ENCODE measurements at regions not wholly inside any gene's neighbourhood (a gene's known extent, or its start where the extent isn't known, plus 50 kb on each side); places are given as distances from the start of the nearest gene placed in this dataset.

DNA sequence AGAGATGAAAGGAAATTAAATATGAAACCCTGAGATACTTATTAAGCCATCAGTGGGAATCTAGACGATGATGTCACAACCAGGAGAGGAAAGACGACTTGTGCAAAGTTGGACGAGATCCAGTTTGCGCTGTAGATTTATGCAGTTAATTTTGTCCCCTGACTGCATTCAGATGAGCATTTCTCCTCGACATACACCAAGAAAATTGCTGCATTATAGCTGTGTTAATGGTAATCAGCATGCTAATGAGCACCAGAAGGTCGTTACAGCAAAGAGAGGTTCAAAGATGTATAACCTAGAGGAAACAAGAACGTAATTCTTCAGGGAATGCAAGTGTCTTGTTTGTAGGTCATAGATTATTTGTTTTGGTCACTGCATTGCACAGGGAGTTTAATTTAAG is 371.7 kb downstream of the RBM26 start:
- Histone ChIP-seq H3K27ac (ENCODE audit: low read depth) (no peak overlapping the region), H3K4me1 (ENCODE audit: insufficient read depth) (no peaks in the 10 kb centered on the region), H3K4me3 (ENCODE audit: low read depth, low read length) (no peak overlapping the region), H3K36me3 (ENCODE audit: insufficient read depth) (no peaks in the 10 kb centered on the region)
- DNase-seq (ENCODE audit: extremely low spot score), result no peak
- 60% methylated on average over 7 of the region's 7 CpGs for WGBS

DNA sequence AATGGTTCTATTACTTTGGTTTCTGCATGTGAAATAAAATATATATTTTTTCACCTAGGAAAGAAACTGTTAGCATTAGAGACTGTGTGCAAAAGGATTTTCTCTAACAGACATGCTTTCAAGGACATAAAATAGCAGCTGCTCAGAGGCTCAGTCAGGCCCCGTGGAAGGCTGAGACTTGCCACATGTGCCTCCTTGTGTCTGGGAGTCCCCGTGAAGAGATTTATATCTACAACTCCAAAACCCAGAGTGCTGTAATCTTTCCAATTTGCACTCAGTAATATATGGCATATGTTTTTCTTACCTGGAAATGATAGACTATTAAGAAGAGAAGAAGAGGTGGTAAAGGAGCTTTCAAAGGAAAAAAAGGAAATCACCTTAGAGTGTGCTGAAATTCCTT is 371.6 kb upstream of the OBI1 start:
- Histone ChIP-seq H3K36me3 (ENCODE audit: insufficient read depth) (no peaks in the 10 kb centered on the region), H3K27ac (ENCODE audit: low read depth) (no peak overlapping the region), H3K4me1 (ENCODE audit: insufficient read depth) (no peaks in the 10 kb centered on the region), H3K4me3 (ENCODE audit: low read depth, low read length) (no peak overlapping the region)
- 22% methylated on average over 2 of the region's 2 CpGs for WGBS
- DNase-seq (ENCODE audit: extremely low spot score), result no peak

DNA sequence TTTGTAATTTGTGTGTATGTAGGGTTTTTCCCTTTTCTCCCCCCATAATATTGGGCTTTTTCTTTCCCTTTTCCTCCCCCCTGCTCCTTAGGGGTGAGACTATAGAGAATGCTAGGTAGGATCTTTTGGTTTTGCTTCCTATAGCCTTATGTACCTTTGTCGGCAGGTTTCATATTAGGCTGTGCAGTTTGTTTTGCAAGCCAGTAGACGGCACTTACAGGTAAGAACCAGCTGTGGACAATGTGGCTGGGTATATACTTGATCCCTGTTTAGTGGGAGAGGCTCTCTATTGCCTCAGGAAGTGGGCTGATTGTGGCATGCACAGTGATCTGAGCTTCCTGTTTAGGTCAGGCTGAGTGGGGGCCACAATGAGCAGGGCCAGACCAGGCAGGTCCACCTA is 359.2 kb upstream of the OBI1 start:
- no peak for DNase-seq (ENCODE audit: extremely low spot score)
- Histone ChIP-seq H3K4me1 (ENCODE audit: insufficient read depth) (no peaks in the 10 kb centered on the region), H3K27ac (ENCODE audit: low read depth) (no peak overlapping the region), H3K4me3 (ENCODE audit: low read depth, low read length) (no peak overlapping the region), H3K36me3 (ENCODE audit: insufficient read depth) (no peaks in the 10 kb centered on the region)
- 94% methylated on average over 2 of the region's 2 CpGs for WGBS

DNA sequence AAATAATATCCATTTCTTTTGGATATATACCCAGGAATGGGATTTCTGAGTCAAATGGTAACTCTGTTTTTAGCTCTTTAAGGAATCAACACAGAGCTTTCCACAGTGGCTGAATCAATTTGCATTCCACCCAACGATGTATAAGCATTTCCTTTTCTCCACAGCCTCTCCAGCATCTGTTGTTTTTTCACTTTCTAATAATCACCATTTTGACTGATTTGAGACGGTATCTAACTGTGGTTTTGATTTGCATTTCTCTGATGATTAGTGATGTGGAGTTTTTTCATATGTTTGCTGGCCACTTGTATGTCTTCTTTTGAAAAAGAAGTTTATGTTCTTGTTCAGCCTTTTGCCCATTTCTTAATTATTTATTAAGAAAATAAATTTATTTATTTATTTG is 352.2 kb upstream of the OBI1 start:
- Histone ChIP-seq H3K36me3 (ENCODE audit: insufficient read depth) (no peaks in the 10 kb centered on the region), H3K27ac (ENCODE audit: low read depth) (no peak overlapping the region), H3K4me3 (ENCODE audit: low read depth, low read length) (no peak overlapping the region), H3K4me1 (ENCODE audit: insufficient read depth) (no peaks in the 10 kb centered on the region)
- no peak for DNase-seq (ENCODE audit: extremely low spot score)
- WGBS, result 74% methylated on average over 2 of the region's 2 CpGs

DNA sequence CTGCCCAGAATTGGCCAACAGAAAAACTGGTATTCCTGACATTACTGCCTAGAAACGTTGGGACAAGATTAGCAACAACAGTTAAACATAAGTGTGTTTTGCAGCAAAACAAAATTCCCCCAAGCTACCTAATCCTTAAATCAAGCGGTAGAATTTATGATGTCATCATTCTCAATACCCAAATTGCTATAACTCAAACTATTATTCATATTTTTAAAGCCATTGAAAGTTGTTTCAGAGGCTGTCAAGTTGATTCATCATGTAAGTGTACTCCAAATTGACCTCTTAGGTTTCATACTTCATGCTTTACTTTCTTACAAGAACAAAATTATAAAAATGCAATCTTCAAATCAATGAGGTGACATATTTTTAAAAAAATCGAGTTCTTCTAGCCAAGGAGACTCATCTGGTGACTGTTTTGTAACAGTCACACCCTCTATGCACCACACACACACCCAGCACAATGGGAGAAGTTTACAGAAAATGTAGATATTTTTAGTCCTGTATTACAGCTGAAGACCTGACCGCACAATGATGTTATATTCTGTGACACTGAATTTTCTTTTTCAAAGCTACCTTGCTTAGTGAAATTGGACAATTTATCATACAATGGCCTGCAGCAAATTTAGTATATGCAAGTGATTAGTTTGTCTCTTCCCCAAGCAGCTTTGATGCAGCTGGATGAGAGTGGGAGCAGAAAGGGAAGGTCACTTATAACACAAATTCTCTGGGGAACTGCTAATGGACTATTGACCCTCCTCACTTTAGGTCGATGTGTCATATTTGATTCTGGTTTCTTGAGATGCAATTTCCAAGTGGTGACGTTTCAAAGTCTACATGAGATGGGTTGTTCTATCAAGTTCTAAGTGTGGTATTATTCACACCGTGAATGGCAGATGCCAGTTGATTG is 345.3 kb upstream of the OBI1 start:
- no peak overlapping the region for H3K4me3 ChIP-seq (ENCODE audit: low read depth, low read length)
- H3K27ac ChIP-seq (ENCODE audit: low read depth), result no peak overlapping the region
- 72% methylated on average over 7 of the region's 7 CpGs for WGBS
- H3K4me1 ChIP-seq (ENCODE audit: insufficient read depth), result no peaks in the 10 kb centered on the region
- no peaks in the 10 kb centered on the region for H3K36me3 ChIP-seq (ENCODE audit: insufficient read depth)
- no peak for DNase-seq (ENCODE audit: extremely low spot score)

DNA sequence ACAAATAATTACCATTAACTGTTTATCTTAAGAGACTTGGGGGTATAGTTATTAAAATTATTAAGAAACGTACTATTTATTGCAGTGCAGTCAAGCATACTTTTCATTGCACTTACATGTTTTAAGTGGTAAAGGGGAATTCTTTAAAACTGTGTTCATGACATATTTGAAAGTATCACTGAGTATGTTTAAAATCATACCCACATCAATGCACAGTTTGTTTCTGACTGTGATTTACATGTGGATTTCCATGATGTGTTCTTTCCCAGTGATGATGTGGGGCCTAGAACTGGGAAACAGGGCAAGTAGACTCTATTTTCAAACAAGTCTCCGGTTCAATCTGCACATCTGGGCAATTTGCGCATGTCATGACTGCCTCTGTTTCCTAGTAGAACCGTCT is 340.5 kb upstream of the OBI1 start:
- Histone ChIP-seq H3K36me3 (ENCODE audit: insufficient read depth) (no peaks in the 10 kb centered on the region), H3K4me3 (ENCODE audit: low read depth, low read length) (no peak overlapping the region), H3K27ac (ENCODE audit: low read depth) (no peak overlapping the region), H3K4me1 (ENCODE audit: insufficient read depth) (no peaks in the 10 kb centered on the region)
- DNase-seq (ENCODE audit: extremely low spot score), result no peak
- 79% methylated on average over 4 of the region's 4 CpGs for WGBS

DNA sequence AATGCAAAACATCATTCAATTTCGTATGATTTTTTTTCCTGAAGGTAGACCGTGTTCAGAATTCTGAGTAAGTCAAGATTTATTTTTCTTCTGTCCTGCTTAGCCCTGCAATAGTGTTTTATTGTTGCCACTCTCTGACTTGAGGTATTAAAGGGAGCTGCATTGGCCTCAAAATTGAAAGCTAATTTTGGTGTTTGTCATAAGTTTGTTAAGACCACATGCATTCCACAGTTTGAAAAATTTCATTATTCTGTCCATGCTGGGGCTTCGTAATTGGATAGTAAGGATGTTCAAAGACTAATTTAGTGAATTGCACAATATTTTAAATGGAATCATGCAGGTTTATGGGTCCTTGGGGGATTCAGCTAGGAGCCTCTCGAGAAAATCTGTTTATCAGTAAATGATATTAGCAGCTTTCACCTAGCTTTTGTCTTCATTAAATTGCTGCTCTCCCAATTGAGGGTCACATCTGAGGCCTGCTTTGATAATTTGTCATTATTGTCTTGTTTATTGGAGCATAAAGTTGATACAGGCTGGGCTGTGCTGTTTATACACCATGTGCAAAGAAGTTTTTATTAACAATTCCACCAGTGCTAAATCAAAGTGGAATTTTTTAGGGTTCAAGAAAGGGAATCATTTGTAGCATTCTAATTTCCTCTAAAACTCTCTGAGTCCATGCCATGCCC is 339.8 kb upstream of the OBI1 start:
- Histone ChIP-seq H3K36me3 (ENCODE audit: insufficient read depth) (no peaks in the 10 kb centered on the region), H3K4me1 (ENCODE audit: insufficient read depth) (no peaks in the 10 kb centered on the region), H3K27ac (ENCODE audit: low read depth) (no peak overlapping the region), H3K4me3 (ENCODE audit: low read depth, low read length) (no peak overlapping the region)
- 69% methylated on average over 4 of the region's 4 CpGs for WGBS
- no peak for DNase-seq (ENCODE audit: extremely low spot score)

DNA sequence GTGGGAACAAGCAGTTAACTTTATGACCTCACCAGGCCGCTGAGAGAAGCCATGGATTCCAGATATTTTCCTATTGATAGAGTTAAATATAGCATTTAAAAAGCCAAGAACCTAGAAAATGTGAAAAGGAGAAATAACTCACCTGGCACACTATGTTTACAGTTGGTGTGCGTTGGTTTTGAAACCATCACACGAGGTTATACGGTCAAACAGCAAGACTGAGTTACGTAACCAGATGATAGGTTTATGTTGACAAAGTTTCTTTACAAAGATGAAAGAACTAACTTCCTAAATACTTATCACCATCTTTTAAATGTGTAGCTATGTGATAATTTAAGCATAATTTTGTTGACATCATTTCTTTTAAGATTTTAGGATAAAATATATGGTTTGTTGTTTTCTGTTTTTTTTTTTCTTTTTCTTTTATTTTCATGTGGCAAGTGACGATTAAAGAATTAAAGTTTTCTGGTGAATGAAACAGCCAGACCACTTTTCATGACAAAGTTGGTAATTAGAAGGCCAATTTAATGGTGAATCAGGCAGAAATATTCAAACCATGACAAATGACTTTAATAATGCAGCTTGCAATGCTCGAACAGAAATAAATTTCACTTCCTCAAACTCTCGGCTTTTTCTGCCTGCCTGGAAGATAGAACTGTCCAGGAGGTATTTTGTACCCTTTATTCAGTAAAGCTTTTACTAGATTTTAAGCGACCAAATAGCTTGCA is 339.1 kb upstream of the OBI1 start:
- no peak for DNase-seq (ENCODE audit: extremely low spot score)
- H3K36me3 ChIP-seq (ENCODE audit: insufficient read depth), result no peaks in the 10 kb centered on the region
- H3K4me3 ChIP-seq (ENCODE audit: low read depth, low read length), result no peak overlapping the region
- no peaks in the 10 kb centered on the region for H3K4me1 ChIP-seq (ENCODE audit: insufficient read depth)
- H3K27ac ChIP-seq (ENCODE audit: low read depth), result no peak overlapping the region
- 67% methylated on average over 9 of the region's 9 CpGs for WGBS

DNA sequence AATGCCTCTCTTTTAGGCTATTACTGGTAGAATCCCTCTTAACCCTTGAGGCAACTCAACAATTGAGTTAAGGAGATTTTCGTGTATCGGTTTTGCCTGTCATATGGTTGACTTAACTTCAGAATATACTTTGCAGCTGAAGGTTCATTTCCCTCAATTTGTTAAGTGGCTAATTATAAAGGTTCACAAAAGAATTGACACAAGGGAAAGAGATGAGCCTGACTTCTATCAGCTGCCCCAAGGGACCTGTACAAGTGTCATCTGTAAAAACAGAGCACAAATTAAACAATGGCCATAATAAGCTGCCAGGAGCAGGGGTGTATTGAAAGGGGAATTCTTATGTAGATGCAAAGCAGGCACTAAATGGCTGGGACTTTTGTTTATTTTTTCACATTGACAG is 334.8 kb upstream of the OBI1 start:
- no peaks in the 10 kb centered on the region for H3K4me1 ChIP-seq (ENCODE audit: insufficient read depth)
- no peak overlapping the region for H3K27ac ChIP-seq (ENCODE audit: low read depth)
- H3K36me3 ChIP-seq (ENCODE audit: insufficient read depth), result no peaks in the 10 kb centered on the region
- WGBS, result 59% methylated on average over 2 of the region's 2 CpGs
- H3K4me3 ChIP-seq (ENCODE audit: low read depth, low read length), result no peak overlapping the region
- DNase-seq (ENCODE audit: extremely low spot score), result no peak

DNA sequence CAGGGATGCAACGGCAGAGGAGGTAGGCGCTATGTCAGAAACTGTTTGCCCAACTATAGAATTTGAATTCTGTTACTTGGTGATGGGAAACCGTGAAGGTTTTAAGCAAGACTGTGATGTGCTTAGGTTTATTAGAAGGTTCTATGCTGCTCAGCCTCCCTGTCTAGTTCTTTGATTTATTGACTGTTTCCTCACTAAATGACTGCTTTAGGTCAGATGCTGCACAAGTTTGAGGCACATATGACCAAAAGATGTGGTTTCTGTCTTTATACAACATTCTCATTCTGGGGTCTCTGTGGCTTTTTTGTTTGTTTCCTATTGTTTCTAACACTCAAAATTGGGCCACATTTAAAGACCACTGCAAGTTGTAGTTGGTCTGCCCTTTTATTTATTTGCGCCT is 323.0 kb upstream of the OBI1 start:
- WGBS, result 73% methylated on average over 4 of the region's 4 CpGs
- H3K4me3 ChIP-seq (ENCODE audit: low read depth, low read length), result no peak overlapping the region
- no peak overlapping the region for H3K27ac ChIP-seq (ENCODE audit: low read depth)
- DNase-seq (ENCODE audit: extremely low spot score), result no peak
- no peaks in the 10 kb centered on the region for H3K4me1 ChIP-seq (ENCODE audit: insufficient read depth)
- no peaks in the 10 kb centered on the region for H3K36me3 ChIP-seq (ENCODE audit: insufficient read depth)

DNA sequence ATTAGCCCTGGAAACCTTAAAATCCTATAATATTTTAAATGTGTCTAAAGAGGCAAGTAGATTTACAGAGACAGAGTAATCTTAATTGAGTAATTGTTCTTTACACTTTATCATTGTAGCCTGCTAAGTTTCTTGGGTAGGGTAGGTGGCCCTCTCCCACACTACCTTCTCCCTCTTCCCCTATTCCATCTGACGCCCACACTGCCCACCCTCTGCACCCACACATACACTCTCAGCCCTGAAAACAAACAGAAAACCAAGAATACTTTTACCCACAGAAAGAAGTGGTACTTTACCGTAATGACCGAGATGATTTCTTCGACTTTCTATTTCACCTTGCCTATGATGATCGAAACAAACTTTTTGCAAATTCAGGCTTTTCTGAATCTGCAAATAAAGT is 320.4 kb upstream of the OBI1 start:
- Histone ChIP-seq H3K36me3 (ENCODE audit: insufficient read depth) (no peaks in the 10 kb centered on the region), H3K27ac (ENCODE audit: low read depth) (no peak overlapping the region), H3K4me1 (ENCODE audit: insufficient read depth) (no peaks in the 10 kb centered on the region), H3K4me3 (ENCODE audit: low read depth, low read length) (no peak overlapping the region)
- DNase-seq (ENCODE audit: extremely low spot score), result no peak
- 94% methylated on average over 5 of the region's 5 CpGs for WGBS

DNA sequence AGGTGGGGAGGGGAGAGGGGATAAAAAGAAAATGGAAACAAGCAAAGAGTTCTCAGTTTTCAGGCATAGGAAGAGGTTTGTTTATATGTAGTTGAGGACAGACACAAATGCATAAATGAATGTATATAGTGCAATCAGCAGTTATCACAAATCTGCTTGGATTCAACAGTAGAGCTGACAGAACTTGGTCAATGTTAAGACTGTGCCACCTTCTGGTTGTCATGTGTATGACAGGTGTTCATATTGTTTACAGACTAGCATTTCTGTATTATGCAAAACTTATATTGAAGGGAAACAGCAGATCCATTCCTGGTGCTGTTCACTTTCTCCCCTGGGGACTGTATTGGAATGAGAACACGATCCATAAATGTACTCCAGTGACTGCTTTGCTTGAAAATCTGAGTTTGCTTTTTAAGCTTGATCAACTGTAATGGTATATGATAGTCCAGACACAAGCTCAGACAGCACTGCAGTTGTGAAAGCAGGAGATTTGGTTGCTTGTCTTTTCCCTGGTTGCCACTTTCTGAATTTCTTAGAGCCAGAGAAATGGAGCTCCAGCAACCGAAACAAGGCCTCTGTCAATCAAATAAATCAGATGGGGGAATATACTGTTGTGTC is 319.5 kb upstream of the OBI1 start:
- 33% methylated on average over 2 of the region's 2 CpGs for WGBS
- H3K27ac ChIP-seq (ENCODE audit: low read depth), result no peak overlapping the region
- H3K36me3 ChIP-seq (ENCODE audit: insufficient read depth), result no peaks in the 10 kb centered on the region
- DNase-seq (ENCODE audit: extremely low spot score), result peak; percentile 7
- no peak overlapping the region for H3K4me3 ChIP-seq (ENCODE audit: low read depth, low read length)
- no peaks in the 10 kb centered on the region for H3K4me1 ChIP-seq (ENCODE audit: insufficient read depth)

DNA sequence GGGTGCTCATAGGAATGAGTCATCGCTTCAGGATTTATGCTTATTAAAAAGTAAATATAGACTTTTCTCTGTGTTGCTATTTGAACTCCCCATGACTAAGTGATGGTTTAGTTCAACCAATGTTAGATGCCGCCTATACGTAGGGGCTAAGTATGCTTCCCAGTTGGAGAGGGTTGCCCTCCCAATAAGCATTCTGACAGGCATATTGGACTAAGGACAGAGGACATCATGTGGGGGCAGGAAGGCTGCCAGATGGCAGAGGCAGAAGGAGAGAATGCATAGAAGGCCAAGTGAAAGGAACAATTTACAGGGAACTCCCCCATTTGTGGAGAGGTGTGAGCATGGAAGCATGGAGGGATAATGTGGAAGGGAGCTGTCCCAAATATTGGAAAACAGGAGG is 318.4 kb upstream of the OBI1 start:
- Histone ChIP-seq H3K36me3 (ENCODE audit: insufficient read depth) (no peaks in the 10 kb centered on the region), H3K4me1 (ENCODE audit: insufficient read depth) (no peaks in the 10 kb centered on the region), H3K4me3 (ENCODE audit: low read depth, low read length) (no peak overlapping the region), H3K27ac (ENCODE audit: low read depth) (no peak overlapping the region)
- WGBS, result 88% methylated on average over 3 of the region's 3 CpGs
- DNase-seq (ENCODE audit: extremely low spot score), result no peak
